ENCODE measurements at regions not wholly inside any gene's neighbourhood (a gene's known extent, or its start where the extent isn't known, plus 50 kb on each side); places are given as distances from the start of the nearest gene placed in this dataset.
A peak's percentile ranks its signal among the peaks of the same experiment; 100 is the strongest.

DNA sequence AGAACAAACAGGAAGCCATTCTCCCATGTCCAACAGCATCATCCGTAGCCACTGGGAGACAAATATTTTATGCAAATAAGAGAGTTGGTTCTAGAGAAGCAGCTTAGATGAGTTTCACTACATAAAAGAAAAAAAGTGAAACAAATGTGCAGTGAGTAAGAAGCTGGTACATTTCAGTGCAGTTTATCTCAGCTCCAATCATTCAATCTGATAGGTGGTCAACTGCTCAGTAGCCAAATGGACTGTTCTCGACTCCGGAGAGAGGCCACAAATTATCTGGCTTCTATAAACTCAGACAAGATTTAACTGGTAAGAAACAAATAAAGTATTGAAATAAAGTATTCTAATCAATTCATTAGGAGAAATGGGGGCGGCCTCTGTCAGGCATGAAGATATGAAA lies 68.3 kb downstream of the MAF start:
- no peaks in the 10 kb centered on the region for H3K9me3 ChIP-seq
- H3K36me3 ChIP-seq: no peaks in the 10 kb centered on the region
- DNase-seq (no peak), ATAC-seq (no peak)
- no peak for TF ChIP-seq CTCF (IDR thresholded peaks at IDR 0.05)
- no peak for TF ChIP-seq POLR2A (IDR thresholded peaks at IDR 0.05)
- H3K4me3 ChIP-seq: no peak overlapping the region
- WGBS (ENCODE audit: insufficient coverage, low coverage, low lambda C conversion rate, missing lambda C conversion rate): 100% methylated on average over 4 of the region's 4 CpGs
- H3K27ac ChIP-seq: no peak overlapping the region
- H3K4me1 ChIP-seq: no peaks in the 10 kb centered on the region
- H3K27me3 ChIP-seq: no peaks in the 10 kb centered on the region
- intact Hi-C loops (cut with DNase I): no loop called here

GRCh38 chr16:79528338-79528737 lies 72.2 kb downstream of the MAF start:
- peak in 1 of 4 donors; percentile 27 for ATAC-seq
- Histone ChIP-seq H3K4me1 (no peaks in the 10 kb centered on the region), H3K4me3 (no peak overlapping the region), H3K9me3 (no peaks in the 10 kb centered on the region), H3K27me3 (no peaks in the 10 kb centered on the region), H3K27ac (no peak overlapping the region), H3K36me3 (no peaks in the 10 kb centered on the region)
- intact Hi-C loops (cut with DNase I): no loop called here
- TF ChIP-seq POLR2A (IDR thresholded peaks at IDR 0.05) (no peak), CTCF (IDR thresholded peaks at IDR 0.05) (no peak)
- no peak for DNase-seq
- WGBS (ENCODE audit: insufficient coverage, low coverage, low lambda C conversion rate, missing lambda C conversion rate): 6% methylated on average over 2 of the region's 2 CpGs

- intact Hi-C loops (cut with DNase I): no loop called here
Measured at GRCh38 chr16:79523971-79524370, 76.6 kb downstream of the MAF start.

GRCh38 chr16:79519448-79519847 lies 81.1 kb downstream of the MAF start:
- peak; percentile 66 to 69 (median 68) for ATAC-seq

More at GRCh38 chr16:79523971-79524370, 76.6 kb downstream of the MAF start:
- no peaks in the 10 kb centered on the region for H3K9me3 ChIP-seq
- 62% methylated on average over 6 of the region's 9 CpGs for WGBS (ENCODE audit: insufficient coverage, low coverage, low lambda C conversion rate, missing lambda C conversion rate)
- no peak overlapping the region for H3K4me3 ChIP-seq
- DNase-seq: no peak
- no peak overlapping the region for H3K27ac ChIP-seq
- H3K27me3 ChIP-seq: no peaks in the 10 kb centered on the region
- no peak for ATAC-seq
- TF ChIP-seq POLR2A (IDR thresholded peaks at IDR 0.05) (no peak), CTCF (IDR thresholded peaks at IDR 0.05) (no peak)
- no peaks in the 10 kb centered on the region for H3K4me1 ChIP-seq
- H3K36me3 ChIP-seq: no peaks in the 10 kb centered on the region

More at GRCh38 chr16:79519448-79519847, 81.1 kb downstream of the MAF start:
- no peak for TF ChIP-seq CTCF (IDR thresholded peaks at IDR 0.05)
- TF ChIP-seq POLR2A (IDR thresholded peaks at IDR 0.05): no peak
- intact Hi-C loops (cut with DNase I): no loop called here
- WGBS (ENCODE audit: insufficient coverage, low coverage, low lambda C conversion rate, missing lambda C conversion rate): 44% methylated on average over 3 of the region's 11 CpGs
- Histone ChIP-seq H3K4me1 (no peaks in the 10 kb centered on the region), H3K36me3 (no peaks in the 10 kb centered on the region), H3K9me3 (no peaks in the 10 kb centered on the region), H3K27ac (no peak overlapping the region), H3K4me3 (no peak overlapping the region), H3K27me3 (no peaks in the 10 kb centered on the region)
- DNase-seq: peak; percentile 49 to 55 (median 53)
